OCI-LY7 (cell line): ENCODE measurements at regions not wholly inside any gene's neighbourhood (a gene's known extent, or its start where the extent isn't known, plus 50 kb on each side); places are given as distances from the start of the nearest gene placed in this dataset.

Experiments
- CTCF ChIP-seq: fragments of 200-600 bp; sonication (generic); conservative IDR thresholded peaks from 2 replicates; pipeline ENCODE4 v1.5.1; 2014; ENCODE audit warnings: mild to moderate bottlenecking, antibody characterized with exemption, low read length, moderate library complexity, mixed read lengths
- EZH2phosphoT487 ChIP-seq: fragments of 200-600 bp; sonication (generic); IDR thresholded peaks from 2 replicates; pipeline ENCODE4 v1.6.1; 2018; ENCODE audit warnings: low read depth, borderline replicate concordance, mild to moderate bottlenecking, mixed run types, antibody characterized with exemption, low read length, moderate library complexity, mixed read lengths

GRCh38 chr3:148269816-148270215 is 427.9 kb upstream of the AGTR1 start:
- TF ChIP-seq CTCF (no peak), EZH2phosphoT487 (no peak)
